Panc1 (cell line): ENCODE measurements at regions not wholly inside any gene's neighbourhood (a gene's known extent, or its start where the extent isn't known, plus 50 kb on each side); places are given as distances from the start of the nearest gene placed in this dataset.

Experiments used
- CTCF ChIP-seq: fragments of 450-650 bp; IDR thresholded peaks from 2 replicates; pipeline ENCODE4 v1.5.1; 2017; ENCODE audit warnings: mild to moderate bottlenecking
- POLR2AphosphoS5 ChIP-seq: IDR thresholded peaks from 2 replicates; pipeline ENCODE4 v1.6.1; 2012; ENCODE audit warnings: mild to moderate bottlenecking, low read depth, low read length, moderate library complexity
- REST ChIP-seq, 2 experiments: IDR thresholded peaks; 2 replicates each; pipeline ENCODE4 v1.6.1; 2011 to 2012; ENCODE audit warnings: low read depth in 2 of 2, control low read depth in 1 of 2, low read length in 1 of 2, mild to moderate bottlenecking in 1 of 2, moderate library complexity in 1 of 2; ENCODE audit not compliant: insufficient read depth in 1 of 2
- TCF7L2 ChIP-seq: IDR thresholded peaks from 2 replicates; pipeline ENCODE4 v1.6.1; 2011; ENCODE audit warnings: mild to moderate bottlenecking, low read depth, low read length, inconsistent platforms

GRCh38 chr22:26901198-26901816 lies 243.9 kb downstream of the MIAT start:
- no peak for TF ChIP-seq CTCF
- no peak for TF ChIP-seq POLR2AphosphoS5
- TF ChIP-seq TCF7L2 = no peak
- no peak for TF ChIP-seq REST (IDR thresholded peaks at IDR 0.05; ENCODE audit: insufficient read depth in 1 of 2, low read depth in 2 of 2, low read length in 1 of 2)
